ENCODE measurements at regions not wholly inside any gene's neighbourhood (a gene's known extent, or its start where the extent isn't known, plus 50 kb on each side); places are given as distances from the start of the nearest gene placed in this dataset.

DNA sequence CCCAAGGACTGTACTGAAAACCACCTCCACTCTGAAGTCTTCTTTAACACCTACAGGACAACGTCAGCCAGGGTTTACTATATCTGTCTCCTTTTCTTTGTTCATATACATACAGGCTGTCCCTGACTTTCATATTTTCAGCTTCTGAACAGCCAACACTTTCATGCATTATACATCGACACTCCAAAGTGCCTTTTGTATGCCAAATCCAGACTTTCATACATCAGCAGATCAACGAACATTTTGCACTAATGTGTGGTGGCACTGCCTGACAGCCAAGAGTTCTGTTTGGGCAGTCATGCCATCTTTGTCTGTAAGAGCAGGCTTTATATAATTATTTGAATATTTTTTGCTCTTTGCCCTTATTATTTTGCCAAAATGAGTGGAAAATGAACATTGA is 487.4 kb downstream of the CETN3 start:
- no peaks in the 10 kb centered on the region for H3K36me3 ChIP-seq (replicated peaks in 1 of 2; ENCODE audit: control insufficient read depth in 2 of 2, insufficient read depth in 2 of 2, low read length in 2 of 2)
- no peak overlapping the region for H3K18ac ChIP-seq (ENCODE audit: low read length)
- no peak overlapping the region for H2BK5ac ChIP-seq (ENCODE audit: low read length)
- no peak overlapping the region for H2AFZ ChIP-seq (ENCODE audit: low read length)
- no peak overlapping the region for H3K4me2 ChIP-seq (ENCODE audit: insufficient read depth, low read length, poor library complexity, severe bottlenecking)
- no peaks in the 10 kb centered on the region for H3K27me3 ChIP-seq (ENCODE audit: control insufficient read depth in 3 of 3, insufficient read depth in 3 of 3, low read depth in 1 of 3, low read length in 3 of 3)
- H3K4ac ChIP-seq (ENCODE audit: low read length): no peak overlapping the region
- WGBS, 2 donors (ENCODE audit: extremely low coverage in 2 of 2, insufficient read length in 2 of 2, insufficient replicate concordance in 1 of 2): no CpG with 5 or more reads among the region's 3 CpGs
- no peak overlapping the region for H3K23ac ChIP-seq (ENCODE audit: low read depth, low read length, poor library complexity)
- no peak overlapping the region for H4K91ac ChIP-seq (ENCODE audit: low read depth, low read length, poor library complexity)
- H3K9me3 ChIP-seq (replicated peaks in 1 of 2; ENCODE audit: control insufficient read depth in 2 of 2, insufficient read depth in 1 of 2, low read depth in 1 of 2, low read length in 2 of 2): no peaks in the 10 kb centered on the region
- H3K4me3 ChIP-seq (ENCODE audit: low read length in 2 of 2): no peak overlapping the region
- no peak overlapping the region for H2AK5ac ChIP-seq (ENCODE audit: low read depth, low read length)
- H4K8ac ChIP-seq (ENCODE audit: low read depth, low read length): no peak overlapping the region
- no peak overlapping the region for H2BK15ac ChIP-seq (ENCODE audit: low read length)
- no peaks in the 10 kb centered on the region for H3K79me1 ChIP-seq (ENCODE audit: low read depth, low read length)
- no peak overlapping the region for H3K14ac ChIP-seq (ENCODE audit: low read length)
- no peak overlapping the region for H3K9ac ChIP-seq (ENCODE audit: low read depth, low read length, poor library complexity)
- no peak for DNase-seq (ENCODE audit: low spot score)
- no peaks in the 10 kb centered on the region for H3K4me1 ChIP-seq (ENCODE audit: control insufficient read depth in 2 of 2, insufficient read depth in 1 of 2, low read depth in 1 of 2, low read length in 2 of 2)
- H3K27ac ChIP-seq (replicated peaks; ENCODE audit: low read length): no peak overlapping the region
- H2BK12ac ChIP-seq (ENCODE audit: low read length): no peak overlapping the region
- no peak overlapping the region for H2BK120ac ChIP-seq (ENCODE audit: low read depth, low read length)

GRCh38 chr5:89917112-89917511 is 492.4 kb downstream of the CETN3 start:
- no peaks in the 10 kb centered on the region for H3K4me1 ChIP-seq (ENCODE audit: control insufficient read depth in 2 of 2, insufficient read depth in 1 of 2, low read depth in 1 of 2, low read length in 2 of 2)
- no peak overlapping the region for H4K8ac ChIP-seq (ENCODE audit: low read depth, low read length)
- H2BK15ac ChIP-seq (ENCODE audit: low read length): no peak overlapping the region
- H3K4ac ChIP-seq (ENCODE audit: low read length): no peak overlapping the region
- no peak overlapping the region for H3K14ac ChIP-seq (ENCODE audit: low read length)
- H3K4me2 ChIP-seq (ENCODE audit: insufficient read depth, low read length, poor library complexity, severe bottlenecking): no peak overlapping the region
- H3K9me3 ChIP-seq (replicated peaks in 1 of 2; ENCODE audit: control insufficient read depth in 2 of 2, insufficient read depth in 1 of 2, low read depth in 1 of 2, low read length in 2 of 2): no peaks in the 10 kb centered on the region
- H2BK120ac ChIP-seq (ENCODE audit: low read depth, low read length): no peak overlapping the region
- H3K27me3 ChIP-seq (ENCODE audit: control insufficient read depth in 3 of 3, insufficient read depth in 3 of 3, low read depth in 1 of 3, low read length in 3 of 3): no peaks in the 10 kb centered on the region
- H3K27ac ChIP-seq (replicated peaks; ENCODE audit: low read length): no peak overlapping the region
- H2BK12ac ChIP-seq (ENCODE audit: low read length): no peak overlapping the region
- no peak overlapping the region for H3K23ac ChIP-seq (ENCODE audit: low read depth, low read length, poor library complexity)
- no peaks in the 10 kb centered on the region for H3K79me1 ChIP-seq (ENCODE audit: low read depth, low read length)
- H2BK5ac ChIP-seq (ENCODE audit: low read length): no peak overlapping the region
- no peak overlapping the region for H4K91ac ChIP-seq (ENCODE audit: low read depth, low read length, poor library complexity)
- no peak overlapping the region for H3K9ac ChIP-seq (ENCODE audit: low read depth, low read length, poor library complexity)
- H3K18ac ChIP-seq (ENCODE audit: low read length): no peak overlapping the region
- H3K36me3 ChIP-seq (replicated peaks in 1 of 2; ENCODE audit: control insufficient read depth in 2 of 2, insufficient read depth in 2 of 2, low read length in 2 of 2): no peaks in the 10 kb centered on the region
- WGBS, 2 donors (ENCODE audit: extremely low coverage in 2 of 2, insufficient read length in 2 of 2, insufficient replicate concordance in 1 of 2): no CpG with 5 or more reads among the region's 1 CpG
- no peak overlapping the region for H2AK5ac ChIP-seq (ENCODE audit: low read depth, low read length)
- H2AFZ ChIP-seq (ENCODE audit: low read length): no peak overlapping the region
- no peak overlapping the region for H3K4me3 ChIP-seq (ENCODE audit: low read length in 2 of 2)
- DNase-seq (ENCODE audit: low spot score): no peak

DNA sequence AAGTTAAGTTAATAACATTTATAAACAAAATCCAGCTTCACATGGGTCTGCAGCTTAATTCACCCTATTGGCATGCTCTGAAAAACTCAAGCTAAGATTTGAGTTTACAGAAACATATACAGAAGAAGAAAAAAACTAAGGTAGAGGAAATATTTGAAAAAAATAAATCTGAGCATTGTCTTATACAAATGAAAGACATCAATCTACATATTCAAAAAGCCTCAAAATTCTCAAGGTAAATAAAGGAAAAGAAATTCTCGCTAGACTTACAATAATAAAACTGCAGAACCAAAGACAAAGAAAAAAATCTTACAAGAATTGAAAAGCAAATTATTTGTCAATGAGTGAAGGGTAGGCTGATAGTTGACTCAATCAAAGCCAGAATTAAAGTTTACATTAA is 493.4 kb downstream of the CETN3 start:
- Histone ChIP-seq H2BK5ac (ENCODE audit: low read length) (no peak overlapping the region), H3K36me3 (replicated peaks in 1 of 2; ENCODE audit: control insufficient read depth in 2 of 2, insufficient read depth in 2 of 2, low read length in 2 of 2) (no peaks in the 10 kb centered on the region), H4K91ac (ENCODE audit: low read depth, low read length, poor library complexity) (no peak overlapping the region), H3K4me1 (ENCODE audit: control insufficient read depth in 2 of 2, insufficient read depth in 1 of 2, low read depth in 1 of 2, low read length in 2 of 2) (no peaks in the 10 kb centered on the region), H3K14ac (ENCODE audit: low read length) (no peak overlapping the region), H3K4me2 (ENCODE audit: insufficient read depth, low read length, poor library complexity, severe bottlenecking) (no peak overlapping the region), H3K4ac (ENCODE audit: low read length) (no peak overlapping the region), H3K23ac (ENCODE audit: low read depth, low read length, poor library complexity) (no peak overlapping the region), H3K18ac (ENCODE audit: low read length) (no peak overlapping the region), H2BK12ac (ENCODE audit: low read length) (no peak overlapping the region), H2BK15ac (ENCODE audit: low read length) (no peak overlapping the region), H4K8ac (ENCODE audit: low read depth, low read length) (no peak overlapping the region), H3K4me3 (ENCODE audit: low read length in 2 of 2) (no peak overlapping the region), H3K27ac (replicated peaks; ENCODE audit: low read length) (no peak overlapping the region), H3K9ac (ENCODE audit: low read depth, low read length, poor library complexity) (no peak overlapping the region), H2AK5ac (ENCODE audit: low read depth, low read length) (no peak overlapping the region), H3K27me3 (ENCODE audit: control insufficient read depth in 3 of 3, insufficient read depth in 3 of 3, low read depth in 1 of 3, low read length in 3 of 3) (no peaks in the 10 kb centered on the region), H3K79me1 (ENCODE audit: low read depth, low read length) (no peaks in the 10 kb centered on the region), H3K9me3 (replicated peaks in 1 of 2; ENCODE audit: control insufficient read depth in 2 of 2, insufficient read depth in 1 of 2, low read depth in 1 of 2, low read length in 2 of 2) (no peaks in the 10 kb centered on the region), H2BK120ac (ENCODE audit: low read depth, low read length) (no peak overlapping the region), H2AFZ (ENCODE audit: low read length) (no peak overlapping the region)
- DNase-seq (ENCODE audit: low spot score): no peak
- WGBS, 2 donors (ENCODE audit: extremely low coverage in 2 of 2, insufficient read length in 2 of 2, insufficient replicate concordance in 1 of 2): no CpG with 5 or more reads among the region's 1 CpG

- no peak for DNase-seq (ENCODE audit: low spot score)
- no peak overlapping the region for H3K9ac ChIP-seq (ENCODE audit: low read depth, low read length, poor library complexity)
Observed at GRCh38 chr5:89908876-89909275, 500.7 kb downstream of the CETN3 start.

More at GRCh38 chr5:89908876-89909275, 500.7 kb downstream of the CETN3 start:
- Histone ChIP-seq H3K14ac (ENCODE audit: low read length) (no peak overlapping the region), H3K4ac (ENCODE audit: low read length) (no peak overlapping the region), H4K8ac (ENCODE audit: low read depth, low read length) (no peak overlapping the region), H2AK5ac (ENCODE audit: low read depth, low read length) (no peak overlapping the region), H3K36me3 (replicated peaks in 1 of 2; ENCODE audit: control insufficient read depth in 2 of 2, insufficient read depth in 2 of 2, low read length in 2 of 2) (no peaks in the 10 kb centered on the region), H3K4me1 (ENCODE audit: control insufficient read depth in 2 of 2, insufficient read depth in 1 of 2, low read depth in 1 of 2, low read length in 2 of 2) (no peaks in the 10 kb centered on the region), H2BK5ac (ENCODE audit: low read length) (no peak overlapping the region), H3K4me3 (ENCODE audit: low read length in 2 of 2) (no peak overlapping the region), H3K23ac (ENCODE audit: low read depth, low read length, poor library complexity) (no peak overlapping the region), H3K18ac (ENCODE audit: low read length) (no peak overlapping the region), H3K27ac (replicated peaks; ENCODE audit: low read length) (no peak overlapping the region), H2BK15ac (ENCODE audit: low read length) (no peak overlapping the region), H3K79me1 (ENCODE audit: low read depth, low read length) (no peaks in the 10 kb centered on the region), H2BK12ac (ENCODE audit: low read length) (no peak overlapping the region), H4K91ac (ENCODE audit: low read depth, low read length, poor library complexity) (no peak overlapping the region), H2AFZ (ENCODE audit: low read length) (no peak overlapping the region), H3K4me2 (ENCODE audit: insufficient read depth, low read length, poor library complexity, severe bottlenecking) (no peak overlapping the region), H3K27me3 (ENCODE audit: control insufficient read depth in 3 of 3, insufficient read depth in 3 of 3, low read depth in 1 of 3, low read length in 3 of 3) (no peaks in the 10 kb centered on the region), H3K9me3 (replicated peaks in 1 of 2; ENCODE audit: control insufficient read depth in 2 of 2, insufficient read depth in 1 of 2, low read depth in 1 of 2, low read length in 2 of 2) (peaks cover 0 to 5% of the 10 kb centered on the region in 2 donors), H2BK120ac (ENCODE audit: low read depth, low read length) (no peak overlapping the region)

All from neuronal stem cell (in vitro differentiated cells).